Smooth muscle cell (in vitro differentiated cells): ENCODE measurements at regions not wholly inside any gene's neighbourhood (a gene's known extent, or its start where the extent isn't known, plus 50 kb on each side); places are given as distances from the start of the nearest gene placed in this dataset.

ENCODE experiments used
- DNase-seq: peaks from one replicate; lab custom pipeline; 2025; ENCODE audit not compliant: unreplicated experiment; lab: John Stamatoyannopoulos, UW
- H2AFZ ChIP-seq: fragments of 200-600 bp; sonication (generic); 2 replicates; pipeline ENCODE4 v1.6.0; 2016; ENCODE audit warnings: antibody characterized with exemption, low read depth, mild to moderate bottlenecking
- H3F3A ChIP-seq: fragments of 200-600 bp; sonication (generic); 2 replicates; pipeline ENCODE4 v1.6.0; 2017; ENCODE audit warnings: antibody characterized with exemption, low read depth
- H3K27ac ChIP-seq: fragments of 200-600 bp; sonication (generic); 2 replicates; pipeline ENCODE4 v1.5.1; 2016; ENCODE audit warnings: low read depth, mild to moderate bottlenecking
- H3K27me3 ChIP-seq: fragments of 200-600 bp; sonication (generic); 2 replicates; pipeline ENCODE4 v1.6.1; 2016; ENCODE audit warnings: low read depth, mild to moderate bottlenecking
- H3K36me3 ChIP-seq: fragments of 200-600 bp; sonication (generic); 2 replicates; pipeline ENCODE4 v1.5.1; 2016; ENCODE audit warnings: low read depth
- H3K4me1 ChIP-seq: fragments of 200-600 bp; sonication (generic); 2 replicates; pipeline ENCODE4 v1.5.1; 2016; ENCODE audit warnings: low read depth
- H3K4me2 ChIP-seq: fragments of 200-600 bp; sonication (generic); 2 replicates; pipeline ENCODE4 v1.6.0; 2016; ENCODE audit warnings: mild to moderate bottlenecking
- H3K4me3 ChIP-seq: fragments of 200-600 bp; sonication (generic); 2 replicates; pipeline ENCODE4 v1.5.1; 2016; ENCODE audit warnings: mild to moderate bottlenecking
- H3K79me2 ChIP-seq: fragments of 200-600 bp; sonication (generic); 2 replicates; pipeline ENCODE4 v1.6.0; 2016; ENCODE audit warnings: low read depth, mild to moderate bottlenecking
- H3K9ac ChIP-seq: fragments of 200-600 bp; sonication (generic); 2 replicates; pipeline ENCODE4 v1.6.0; 2016; ENCODE audit warnings: low read depth
- H3K9me3 ChIP-seq: fragments of 200-600 bp; sonication (generic); replicated peaks from 2 replicates; pipeline ENCODE4 v1.5.1; 2016; ENCODE audit warnings: low read depth
- H4K20me1 ChIP-seq: fragments of 200-600 bp; sonication (generic); 2 replicates; pipeline ENCODE4 v1.6.0; 2016; ENCODE audit warnings: low read depth
- WGBS: methylation state at CpG from one replicate; pipeline ENCODE4 v1.1.7; 2016; ENCODE audit warnings: low lambda C conversion rate; 5-methylcytosine and 5-hydroxymethylcytosine counted together
- TF ChIP-seq, protein P1 (sequence below): fragments of 200-600 bp; sonication (generic); IDR thresholded peaks from 2 replicates; pipeline ENCODE4 v1.5.1; 2017; ENCODE audit warnings: borderline replicate concordance, mild to moderate bottlenecking, antibody characterized with exemption; ENCODE audit not compliant: insufficient read depth, poor library complexity, severe bottlenecking

DNA sequence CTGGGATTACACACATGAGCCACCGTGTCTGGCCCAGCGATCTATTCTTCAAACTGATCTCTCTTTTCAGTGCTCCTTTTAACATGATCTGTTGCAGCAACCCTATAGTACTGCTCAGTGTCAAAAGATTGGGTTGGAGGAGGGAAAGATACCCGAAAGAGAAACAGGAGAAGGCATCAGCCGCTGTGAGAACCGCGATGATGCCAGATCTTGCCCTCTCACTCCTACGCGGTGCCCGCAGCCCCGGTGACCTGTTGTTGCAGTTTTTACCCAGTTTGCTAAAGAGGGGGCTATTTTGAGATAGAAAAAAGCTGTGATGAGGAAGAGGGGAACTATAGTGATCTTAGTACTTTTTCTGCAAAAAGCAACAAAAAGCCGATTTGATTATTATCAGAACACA lies 335.5 kb downstream of the KCNS3 start:
- H3K79me2 ChIP-seq = no peaks in the 10 kb centered on the region
- H3K27me3 ChIP-seq = no peaks in the 10 kb centered on the region
- H3K9me3 ChIP-seq = no peaks in the 10 kb centered on the region
- no peaks in the 10 kb centered on the region for H3K36me3 ChIP-seq
- H4K20me1 ChIP-seq = no peaks in the 10 kb centered on the region
- H2AFZ ChIP-seq = no peak overlapping the region
- H3K27ac ChIP-seq = no peak overlapping the region
- TF ChIP-seq, protein P1, sequence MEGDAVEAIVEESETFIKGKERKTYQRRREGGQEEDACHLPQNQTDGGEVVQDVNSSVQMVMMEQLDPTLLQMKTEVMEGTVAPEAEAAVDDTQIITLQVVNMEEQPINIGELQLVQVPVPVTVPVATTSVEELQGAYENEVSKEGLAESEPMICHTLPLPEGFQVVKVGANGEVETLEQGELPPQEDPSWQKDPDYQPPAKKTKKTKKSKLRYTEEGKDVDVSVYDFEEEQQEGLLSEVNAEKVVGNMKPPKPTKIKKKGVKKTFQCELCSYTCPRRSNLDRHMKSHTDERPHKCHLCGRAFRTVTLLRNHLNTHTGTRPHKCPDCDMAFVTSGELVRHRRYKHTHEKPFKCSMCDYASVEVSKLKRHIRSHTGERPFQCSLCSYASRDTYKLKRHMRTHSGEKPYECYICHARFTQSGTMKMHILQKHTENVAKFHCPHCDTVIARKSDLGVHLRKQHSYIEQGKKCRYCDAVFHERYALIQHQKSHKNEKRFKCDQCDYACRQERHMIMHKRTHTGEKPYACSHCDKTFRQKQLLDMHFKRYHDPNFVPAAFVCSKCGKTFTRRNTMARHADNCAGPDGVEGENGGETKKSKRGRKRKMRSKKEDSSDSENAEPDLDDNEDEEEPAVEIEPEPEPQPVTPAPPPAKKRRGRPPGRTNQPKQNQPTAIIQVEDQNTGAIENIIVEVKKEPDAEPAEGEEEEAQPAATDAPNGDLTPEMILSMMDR = no peak
- no peak overlapping the region for H3K4me3 ChIP-seq
- no peaks in the 10 kb centered on the region for H3K4me1 ChIP-seq
- WGBS = 83% methylated on average over 11 of the region's 11 CpGs
- no peaks in the 10 kb centered on the region for H3F3A ChIP-seq
- DNase-seq = no peak
- no peak overlapping the region for H3K9ac ChIP-seq
- no peak overlapping the region for H3K4me2 ChIP-seq

DNA sequence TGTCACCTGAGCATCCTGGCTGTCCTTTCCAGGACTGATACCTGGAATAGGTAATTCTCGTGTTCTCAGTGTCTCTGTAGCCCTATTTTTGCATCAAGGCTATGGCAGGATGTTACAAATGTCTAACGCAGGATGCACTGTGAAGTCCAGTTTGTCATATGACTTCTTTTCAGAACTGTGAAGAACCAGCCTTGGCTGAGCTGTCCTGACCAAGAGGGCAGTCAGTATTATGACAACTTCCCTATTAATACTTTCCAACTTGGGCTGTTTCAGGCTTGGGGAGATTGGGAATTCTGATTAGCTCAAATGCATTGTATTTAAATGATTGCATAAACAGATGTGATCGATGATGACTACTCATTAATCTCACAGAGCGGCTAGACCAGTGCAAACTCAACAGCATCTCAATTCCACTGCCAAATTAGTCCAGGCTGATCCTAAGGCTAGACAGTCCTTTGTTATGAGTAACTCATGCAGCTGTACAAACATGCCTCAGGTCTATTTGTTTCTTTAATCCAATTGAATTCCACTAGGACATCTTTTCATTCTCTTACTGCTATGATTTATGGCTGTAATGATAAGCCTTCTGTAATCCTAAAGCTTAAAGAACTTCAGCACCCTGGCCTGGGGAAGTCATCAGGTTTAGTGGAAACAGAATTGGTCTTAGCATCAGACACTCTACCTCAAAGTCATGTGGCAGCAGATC lies 331.6 kb downstream of the KCNS3 start:
- Histone ChIP-seq H4K20me1 (no peaks in the 10 kb centered on the region), H2AFZ (no peak overlapping the region), H3K4me2 (no peak overlapping the region)

DNA sequence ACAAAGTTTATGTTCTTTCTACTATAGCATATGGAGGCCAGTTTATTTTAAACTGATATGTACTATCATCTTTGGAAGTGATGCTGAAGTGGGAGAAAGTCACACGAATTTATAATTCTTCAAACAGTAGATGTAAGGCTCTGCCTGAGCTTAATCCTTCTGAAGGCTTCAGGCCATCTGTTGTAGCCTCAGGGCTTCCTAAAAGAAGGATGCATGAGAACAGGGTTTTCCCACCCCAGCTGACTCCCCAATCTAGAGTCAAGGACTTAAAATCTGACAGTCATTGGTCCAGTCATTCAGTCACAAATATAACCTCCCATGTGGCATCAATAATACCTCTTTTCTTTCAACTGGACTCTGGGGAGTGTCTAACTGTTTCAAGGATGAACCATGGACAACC lies 330.5 kb downstream of the KCNS3 start:
- 78% methylated on average over 1 of the region's 1 CpG for WGBS
- Histone ChIP-seq H3K27ac (no peak overlapping the region), H3K36me3 (no peaks in the 10 kb centered on the region), H3K4me3 (no peak overlapping the region), H3F3A (no peaks in the 10 kb centered on the region), H2AFZ (no peak overlapping the region), H3K4me1 (no peaks in the 10 kb centered on the region), H3K9me3 (no peaks in the 10 kb centered on the region), H3K4me2 (no peak overlapping the region), H3K79me2 (no peaks in the 10 kb centered on the region), H3K9ac (no peak overlapping the region), H4K20me1 (no peaks in the 10 kb centered on the region), H3K27me3 (no peaks in the 10 kb centered on the region)
- TF ChIP-seq, protein P1 = no peak
- no peak for DNase-seq

More for the DNA sequence above, 331.6 kb downstream of the KCNS3 start:
- H3K4me3 ChIP-seq = no peak overlapping the region
- TF ChIP-seq, protein P1 = no peak
- H3F3A ChIP-seq = no peaks in the 10 kb centered on the region
- H3K79me2 ChIP-seq = no peaks in the 10 kb centered on the region
- H3K9ac ChIP-seq = no peak overlapping the region
- no peaks in the 10 kb centered on the region for H3K9me3 ChIP-seq
- H3K27me3 ChIP-seq = no peaks in the 10 kb centered on the region
- H3K27ac ChIP-seq = no peak overlapping the region
- WGBS = 67% methylated on average over 4 of the region's 4 CpGs
- no peaks in the 10 kb centered on the region for H3K4me1 ChIP-seq
- DNase-seq = no peak
- H3K36me3 ChIP-seq = no peaks in the 10 kb centered on the region

DNA sequence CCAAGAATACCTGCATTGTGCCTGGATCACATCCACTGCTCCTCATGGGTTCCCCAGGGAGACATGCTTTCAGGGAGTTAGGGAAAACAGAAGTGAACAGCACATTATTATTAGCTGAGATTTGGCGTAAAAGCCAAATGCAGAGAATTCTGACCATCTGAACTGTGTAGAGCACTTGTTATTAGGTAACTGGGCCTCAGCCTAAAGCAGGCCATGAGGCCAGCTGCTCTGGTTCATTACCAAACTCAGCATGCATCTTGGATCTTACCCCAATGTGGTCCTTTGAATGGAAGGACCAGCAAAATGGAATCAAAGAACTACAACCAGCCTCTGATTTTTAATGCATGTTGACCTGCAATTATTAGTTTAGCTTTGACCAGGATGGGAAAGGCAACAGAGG lies 322.3 kb downstream of the KCNS3 start:
- H3K27ac ChIP-seq = no peak overlapping the region

More for the DNA sequence above, 322.3 kb downstream of the KCNS3 start:
- Histone ChIP-seq H4K20me1 (no peaks in the 10 kb centered on the region), H3K9me3 (no peaks in the 10 kb centered on the region), H3K27me3 (no peaks in the 10 kb centered on the region), H3K4me1 (no peaks in the 10 kb centered on the region), H3K4me2 (no peak overlapping the region), H2AFZ (no peak overlapping the region), H3K36me3 (no peaks in the 10 kb centered on the region), H3F3A (no peaks in the 10 kb centered on the region), H3K4me3 (no peak overlapping the region), H3K79me2 (no peaks in the 10 kb centered on the region), H3K9ac (no peak overlapping the region)
- DNase-seq = no peak
- WGBS = 100% methylated on average over 1 of the region's 1 CpG
- TF ChIP-seq, protein P1 = no peak
